GM13976 (cell line): ENCODE measurements at regions not wholly inside any gene's neighbourhood (a gene's known extent, or its start where the extent isn't known, plus 50 kb on each side); places are given as distances from the start of the nearest gene placed in this dataset.

Experiments used
- DNase-seq: peaks from one replicate; pipeline ENCODE4 v3.0.0; 2012; ENCODE audit warnings: low spot score
- CTCF ChIP-seq: IDR thresholded peaks from 2 replicates; pipeline ENCODE4 v1.5.1; 2012; ENCODE audit warnings: borderline replicate concordance, mild to moderate bottlenecking; ENCODE audit not compliant: insufficient read depth; ENCODE audit errors: extremely low read depth, missing control alignments, control extremely low read depth
- in situ Hi-C: fragments of 300-500 bp; cut with MboI; formaldehyde crosslinking; loops from one replicate; pipeline ENCODE4 v1.12.0; 2022; ENCODE audit warnings: low sequenced_read_pairs, mixed read lengths, inconsistent platforms; ENCODE audit not compliant: unreplicated experiment

DNA sequence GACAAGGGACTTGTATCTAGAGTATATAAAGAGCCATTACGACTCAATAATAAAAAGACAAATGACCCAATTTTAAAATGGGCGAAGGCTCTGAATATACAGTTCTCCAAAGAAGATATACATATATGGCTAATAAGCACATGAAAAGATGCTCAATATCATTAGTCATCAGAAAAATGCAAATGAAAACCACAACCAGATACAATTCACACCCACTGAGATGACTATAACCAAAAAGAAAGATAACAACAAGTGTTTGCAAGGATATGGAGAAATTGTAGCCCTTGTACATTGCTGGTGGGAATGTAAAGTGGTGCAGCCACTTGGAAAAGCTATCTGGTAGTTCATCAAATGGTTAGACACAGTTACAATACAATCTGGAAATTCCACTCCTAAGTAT is 96.3 kb downstream of the TRIM29 start:
- no peak for TF ChIP-seq CTCF
- no peak for DNase-seq
- in situ Hi-C loops = no loop called here

GRCh38 chr11:120040151-120040840 is 97.6 kb downstream of the TRIM29 start:
- no peak for DNase-seq
- in situ Hi-C loops = no loop called here
- no peak for TF ChIP-seq CTCF

- in situ Hi-C loops = no loop called here
- DNase-seq = no peak
- no peak for TF ChIP-seq CTCF
Observed at GRCh38 chr11:120039039-120039438, 98.9 kb downstream of the TRIM29 start.

DNA sequence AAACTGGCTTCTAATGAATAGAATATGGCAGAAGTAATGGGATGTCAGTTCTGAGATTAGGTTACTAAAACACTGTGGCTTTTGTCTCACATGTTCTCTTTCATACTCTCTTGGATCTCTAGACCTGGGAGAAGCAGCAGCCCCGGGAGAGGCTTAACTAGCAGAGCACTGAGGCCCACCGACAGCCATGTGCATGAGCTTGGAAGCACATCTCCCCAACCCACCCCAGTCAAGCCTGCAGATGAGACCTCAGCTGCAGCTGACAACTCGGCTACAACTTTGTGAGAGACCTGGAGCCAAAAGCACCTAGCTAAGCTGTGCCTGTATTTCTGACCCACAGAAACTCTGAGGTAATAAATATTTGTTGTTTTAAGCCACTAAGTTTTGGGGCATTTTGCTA is 100.8 kb downstream of the TRIM29 start:
- in situ Hi-C loops = no loop called here
- TF ChIP-seq CTCF = no peak
- no peak for DNase-seq

- no peak for TF ChIP-seq CTCF
- in situ Hi-C loops = no loop called here
- DNase-seq = no peak
Observed at GRCh38 chr11:120035756-120036155, 102.2 kb downstream of the TRIM29 start.

- DNase-seq = no peak
- TF ChIP-seq CTCF = no peak
- in situ Hi-C loops = no loop called here
Observed at GRCh38 chr11:120034881-120035630, 102.9 kb downstream of the TRIM29 start.
